PFSK-1 (cell line): ENCODE measurements at regions not wholly inside any gene's neighbourhood (a gene's known extent, or its start where the extent isn't known, plus 50 kb on each side); places are given as distances from the start of the nearest gene placed in this dataset.

Experiments used
- POLR2AphosphoS5 ChIP-seq: IDR thresholded peaks from 2 replicates; pipeline ENCODE4 v1.6.1; 2012; ENCODE audit warnings: low read depth, mild to moderate bottlenecking, control low read depth, low read length, moderate library complexity
- TAF1 ChIP-seq: IDR thresholded peaks from 2 replicates; pipeline ENCODE4 v1.6.1; 2012; ENCODE audit warnings: low read length, control low read depth, borderline replicate concordance; ENCODE audit not compliant: insufficient read depth

DNA sequence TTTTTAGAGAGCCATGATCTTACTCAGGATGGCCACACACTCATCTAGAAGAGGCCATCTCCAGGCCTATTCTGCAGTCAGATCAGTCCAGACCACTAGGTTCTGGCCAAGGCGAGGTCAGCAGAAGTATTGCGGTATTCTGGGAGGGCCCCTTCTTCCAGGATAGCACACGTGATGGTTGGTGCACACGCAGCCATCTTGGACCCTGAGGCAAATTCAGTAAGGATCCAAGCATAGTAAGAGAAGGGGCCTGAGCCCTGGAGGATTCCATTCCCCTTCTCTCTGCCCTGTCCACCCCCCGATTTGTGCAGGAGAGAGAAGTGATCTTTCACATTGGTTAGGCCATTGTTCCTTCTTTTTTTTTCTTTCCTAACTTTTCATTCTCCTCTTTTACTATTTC, 957.9 kb downstream of the BRD1 start:
- TF ChIP-seq TAF1 (no peak), POLR2AphosphoS5 (no peak)
